GM13976 (cell line): ENCODE measurements at regions not wholly inside any gene's neighbourhood (a gene's known extent, or its start where the extent isn't known, plus 50 kb on each side); places are given as distances from the start of the nearest gene placed in this dataset.

ENCODE experiments used
- DNase-seq: peaks from one replicate; pipeline ENCODE4 v3.0.0; 2012; ENCODE audit warnings: low spot score
- in situ Hi-C: fragments of 300-500 bp; cut with MboI; formaldehyde crosslinking; loops from one replicate; pipeline ENCODE4 v1.12.0; 2022; ENCODE audit warnings: low sequenced_read_pairs, mixed read lengths, inconsistent platforms; ENCODE audit not compliant: unreplicated experiment
- TF ChIP-seq, protein P1 (sequence below): IDR thresholded peaks from 2 replicates; pipeline ENCODE4 v1.5.1; 2012; ENCODE audit warnings: borderline replicate concordance, mild to moderate bottlenecking; ENCODE audit not compliant: insufficient read depth; ENCODE audit errors: extremely low read depth, missing control alignments, control extremely low read depth

DNA sequence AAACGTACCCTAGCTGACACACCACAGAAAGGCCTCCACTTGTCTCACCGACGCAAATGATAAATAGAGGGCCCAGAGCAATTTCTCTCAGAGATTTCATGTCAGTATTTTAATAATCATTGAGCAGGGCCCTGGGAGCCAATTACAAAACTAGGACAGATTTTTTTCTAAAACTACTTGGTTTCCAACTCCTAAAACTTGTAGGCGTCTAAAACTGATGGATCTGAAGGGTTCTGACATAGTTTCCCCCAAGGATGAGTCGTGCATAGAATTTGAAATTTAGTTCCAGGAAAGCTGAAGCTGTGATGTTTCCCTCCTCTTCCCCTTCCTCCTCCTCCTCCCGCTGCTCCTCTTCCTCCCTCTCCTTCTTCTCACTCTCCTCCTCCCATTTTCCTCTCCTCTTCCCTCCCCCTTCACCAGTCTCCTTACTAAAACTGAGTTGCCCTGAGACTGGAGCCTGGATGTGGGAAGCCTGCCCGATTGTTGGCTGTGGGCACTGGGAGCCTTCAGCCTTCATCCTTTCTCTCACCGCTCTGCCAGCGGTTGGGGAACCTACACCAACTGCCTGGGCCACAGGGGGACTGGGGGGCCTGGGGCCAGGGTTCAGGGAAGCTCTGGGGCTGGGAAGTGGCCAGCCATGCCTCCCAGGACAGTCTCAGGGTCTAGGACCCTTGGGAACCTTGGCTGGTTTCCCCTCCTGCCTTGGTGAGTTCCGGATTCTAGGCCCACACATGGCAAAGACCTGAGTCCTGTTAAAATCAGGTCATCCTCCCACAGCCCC, 73.9 kb upstream of the SLC6A11 start:
- DNase-seq = no peak
- TF ChIP-seq, protein P1, sequence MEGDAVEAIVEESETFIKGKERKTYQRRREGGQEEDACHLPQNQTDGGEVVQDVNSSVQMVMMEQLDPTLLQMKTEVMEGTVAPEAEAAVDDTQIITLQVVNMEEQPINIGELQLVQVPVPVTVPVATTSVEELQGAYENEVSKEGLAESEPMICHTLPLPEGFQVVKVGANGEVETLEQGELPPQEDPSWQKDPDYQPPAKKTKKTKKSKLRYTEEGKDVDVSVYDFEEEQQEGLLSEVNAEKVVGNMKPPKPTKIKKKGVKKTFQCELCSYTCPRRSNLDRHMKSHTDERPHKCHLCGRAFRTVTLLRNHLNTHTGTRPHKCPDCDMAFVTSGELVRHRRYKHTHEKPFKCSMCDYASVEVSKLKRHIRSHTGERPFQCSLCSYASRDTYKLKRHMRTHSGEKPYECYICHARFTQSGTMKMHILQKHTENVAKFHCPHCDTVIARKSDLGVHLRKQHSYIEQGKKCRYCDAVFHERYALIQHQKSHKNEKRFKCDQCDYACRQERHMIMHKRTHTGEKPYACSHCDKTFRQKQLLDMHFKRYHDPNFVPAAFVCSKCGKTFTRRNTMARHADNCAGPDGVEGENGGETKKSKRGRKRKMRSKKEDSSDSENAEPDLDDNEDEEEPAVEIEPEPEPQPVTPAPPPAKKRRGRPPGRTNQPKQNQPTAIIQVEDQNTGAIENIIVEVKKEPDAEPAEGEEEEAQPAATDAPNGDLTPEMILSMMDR = no peak
- in situ Hi-C loops = loop anchor here (25.0 kb wide), 1 partner anchor 380 kb away; no protein-coding TSS in a partner anchor

DNA sequence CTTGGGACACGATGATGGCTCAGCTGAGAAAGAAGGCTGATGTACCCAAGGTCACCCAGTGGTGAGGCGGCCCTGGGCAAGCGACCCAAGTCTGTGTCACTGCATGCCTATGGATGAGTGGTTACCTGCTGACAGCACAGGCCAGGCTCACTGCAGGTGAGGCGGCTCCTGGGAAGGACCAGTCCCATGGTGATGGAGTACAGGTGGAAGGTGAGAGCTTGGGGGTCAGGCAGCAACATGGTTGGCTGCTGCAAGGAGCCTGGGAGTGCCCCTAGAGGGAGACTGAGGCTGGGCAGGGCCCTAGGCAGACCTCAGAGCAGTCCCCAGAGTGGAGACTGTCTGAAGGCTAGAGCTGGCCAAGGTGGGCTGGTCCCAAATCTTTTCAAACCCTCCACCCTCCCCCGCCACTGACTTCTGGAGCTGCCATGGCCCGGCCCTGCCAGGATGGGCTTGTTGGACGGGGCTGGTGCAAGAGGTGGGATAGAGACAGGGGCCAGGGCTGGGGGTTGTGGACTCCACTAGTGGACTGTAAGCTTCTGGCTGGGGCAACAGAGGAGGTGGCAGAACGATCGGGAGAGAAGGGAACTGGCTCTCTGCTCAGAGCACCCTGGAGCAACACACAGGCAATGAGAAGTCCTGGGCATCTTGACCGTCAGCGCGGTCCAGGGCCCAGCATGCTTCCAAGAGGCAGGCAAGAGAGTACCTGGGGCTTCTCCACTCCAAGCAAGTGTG, 72.5 kb upstream of the SLC6A11 start:
- in situ Hi-C loops = loop anchor here (25.0 kb wide), 1 partner anchor 381 kb away; no protein-coding TSS in a partner anchor
- TF ChIP-seq, protein P1 = no peak
- DNase-seq = no peak

DNA sequence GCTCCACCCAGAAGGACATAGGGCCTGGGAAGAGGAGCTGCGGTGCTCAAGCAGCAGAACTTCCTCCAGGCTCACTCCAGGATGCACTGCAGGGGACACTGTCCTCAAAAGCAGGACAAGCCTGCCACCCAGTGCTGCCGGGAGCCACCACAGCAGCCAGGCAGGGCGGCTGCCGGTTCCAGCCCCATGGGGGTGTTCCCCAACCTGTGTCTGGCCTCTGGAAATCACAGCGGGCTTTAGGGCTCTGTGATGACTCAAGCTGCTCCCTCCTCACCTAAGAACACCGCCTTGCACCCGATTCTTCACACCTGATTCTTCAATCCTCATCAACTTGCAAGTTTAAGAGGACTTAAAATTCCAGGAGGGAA, 71.9 kb upstream of the SLC6A11 start:
- TF ChIP-seq, protein P1 = no peak
- in situ Hi-C loops = loop anchor here (25.0 kb wide), 1 partner anchor 382 kb away; no protein-coding TSS in a partner anchor
- DNase-seq = no peak

DNA sequence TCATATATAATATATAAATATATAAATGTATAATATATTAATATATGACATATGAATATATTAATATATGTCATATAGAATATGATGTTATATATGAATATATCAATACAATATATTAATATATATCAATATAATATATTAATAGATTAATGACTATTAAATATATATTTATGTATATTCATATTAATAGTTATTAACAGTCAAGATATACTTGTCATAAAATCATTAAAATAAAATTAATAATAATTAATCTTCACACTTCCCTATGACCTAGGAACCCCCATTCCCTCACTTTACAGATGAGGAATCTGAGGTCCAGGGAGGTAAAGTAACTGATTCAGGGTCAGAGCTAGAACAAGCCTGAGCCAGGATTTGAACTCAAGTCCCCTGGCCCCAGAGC, 70.6 kb upstream of the SLC6A11 start:
- in situ Hi-C loops = loop anchor here (25.0 kb wide), 1 partner anchor 383 kb away; no protein-coding TSS in a partner anchor
- DNase-seq = no peak
- TF ChIP-seq, protein P1 = no peak

DNA sequence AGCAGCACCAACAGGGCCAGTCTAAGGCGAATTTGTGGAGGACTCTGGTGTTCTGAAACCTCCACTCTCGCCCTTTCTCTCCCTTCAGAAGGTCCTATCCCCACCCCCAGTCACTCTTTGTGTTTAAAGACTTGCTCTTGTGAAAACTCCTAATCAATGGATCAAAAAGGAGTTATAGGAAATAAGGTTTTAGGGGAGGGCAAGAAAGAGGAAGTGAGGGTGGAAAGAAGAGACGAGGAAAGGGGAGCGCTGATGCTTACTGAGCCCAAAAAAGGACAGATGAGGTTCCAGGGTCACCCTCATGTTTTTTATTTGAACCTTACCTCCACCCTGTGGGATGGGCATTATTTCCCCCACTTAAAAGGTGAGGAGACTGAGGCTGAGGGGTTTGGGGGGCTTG, 70.0 kb upstream of the SLC6A11 start:
- TF ChIP-seq, protein P1 = no peak
- DNase-seq = no peak
- in situ Hi-C loops = loop anchor here (25.0 kb wide), 1 partner anchor 384 kb away; no protein-coding TSS in a partner anchor

DNA sequence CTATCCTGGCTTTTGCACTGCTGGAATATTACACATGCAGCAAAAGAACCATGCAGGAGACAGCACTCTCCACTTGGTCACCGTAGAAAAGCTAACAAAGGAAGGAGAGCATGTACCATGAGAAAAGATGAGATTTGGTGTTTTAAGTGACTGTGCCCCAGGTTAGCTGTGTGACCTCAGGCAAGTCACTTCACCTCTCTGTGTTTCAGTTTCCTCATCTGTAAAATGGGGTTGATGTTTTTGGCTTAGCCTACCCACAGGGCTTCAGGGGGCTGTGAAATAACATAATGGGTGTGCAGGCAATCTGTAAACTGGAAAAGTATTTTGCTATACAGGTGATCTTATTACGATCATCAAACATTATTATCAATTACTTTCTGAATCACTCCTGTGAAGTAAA, 69.3 kb upstream of the SLC6A11 start:
- no peak for DNase-seq
- TF ChIP-seq, protein P1 = no peak
- in situ Hi-C loops = loop anchor here (25.0 kb wide), 1 partner anchor 384 kb away; no protein-coding TSS in a partner anchor
